ENCODE measurements at regions not wholly inside any gene's neighbourhood (a gene's known extent, or its start where the extent isn't known, plus 50 kb on each side); places are given as distances from the start of the nearest gene placed in this dataset.

- no peak for TF ChIP-seq POLR2AphosphoS2 (IDR thresholded peaks at IDR 0.05; ENCODE audit: low read depth, low read length)
- TF ChIP-seq EZH2 (IDR thresholded peaks at IDR 0.05; ENCODE audit: borderline replicate concordance, control insufficient read depth, low read depth, low read length), result no peak
- no peak for TF ChIP-seq IKZF1 (conservative IDR thresholded peaks at IDR 0.05)
- TF ChIP-seq HDAC6 (IDR thresholded peaks at IDR 0.05; ENCODE audit: unreplicated experiment), result no peak
- no peak for TF ChIP-seq BRCA1 (IDR thresholded peaks at IDR 0.05; ENCODE audit: low read depth, low read length)
- TF ChIP-seq POU2F2 (IDR thresholded peaks at IDR 0.05; ENCODE audit: borderline replicate concordance, low read depth, low read length), result no peak
These were observed 175.8 kb upstream of the TCF4 start (continued) for GRCh38 chr18:55763805-55764204.

- no peaks in the 10 kb centered on the region for H3K79me2 ChIP-seq (ENCODE audit: control insufficient read depth, insufficient read depth, low read length)
- ChIA-PET RAD21 (ENCODE audit: unreplicated experiment) (no interaction called here), CTCF (no interaction called here), POLR2A (no interaction called here), SMC1A (ENCODE audit: uncharacterized antibody, unreplicated experiment) (interaction anchor here (1.0 kb wide), 1 partner anchor 63 kb away, joined by 3 read pairs; no protein-coding TSS in a partner anchor)
- H3K27ac ChIP-seq (ENCODE audit: control insufficient read depth, insufficient read depth), result no peak overlapping the region
- H3K4me1 ChIP-seq (ENCODE audit: control insufficient read depth, insufficient read depth, low read length), result no peaks in the 10 kb centered on the region
- no peak for FAIRE-seq
- H3K4me3 ChIP-seq, result no peak overlapping the region
- TF ChIP-seq FOXM1 (IDR thresholded peaks at IDR 0.05; ENCODE audit: low read depth, low read length) (no peak), MYC (IDR thresholded peaks at IDR 0.05; ENCODE audit: insufficient read depth, insufficient read length, insufficient replicate concordance, low read length, severe bottlenecking) (no peak), MEF2B (IDR thresholded peaks at IDR 0.05; ENCODE audit: partially characterized antibody, poor library complexity, severe bottlenecking) (no peak), SMAD1 (IDR thresholded peaks at IDR 0.05; ENCODE audit: low read depth, partially characterized antibody) (no peak), ZZZ3 (IDR thresholded peaks at IDR 0.05; ENCODE audit: control insufficient read depth, insufficient read length, low read depth) (no peak), NR2F1 (conservative IDR thresholded peaks at IDR 0.05) (no peak)
- H3K27me3 ChIP-seq (replicated peaks in 1 of 2; ENCODE audit: control insufficient read depth in 2 of 2, insufficient read depth in 2 of 2, low read length in 1 of 2), result no peaks in the 10 kb centered on the region
- 0% methylated on average over 2 of the region's 2 CpGs for WGBS (ENCODE audit: insufficient coverage, insufficient replicate concordance, low lambda C conversion rate, missing lambda C conversion rate)
- H2AFZ ChIP-seq (ENCODE audit: control insufficient read depth, low read depth, low read length), result no peak overlapping the region
- no peak for ATAC-seq
- H3K9me3 ChIP-seq (replicated peaks; ENCODE audit: control insufficient read depth, insufficient read depth, low read length), result no peaks in the 10 kb centered on the region
- DNase-seq (ENCODE audit: low read depth, low spot score), result no peak
- H3K9ac ChIP-seq (ENCODE audit: control insufficient read depth, insufficient read depth, low read length), result no peak overlapping the region
- H3K36me3 ChIP-seq (ENCODE audit: control insufficient read depth in 2 of 2, insufficient read depth in 2 of 2, low read length in 1 of 2), result no peaks in the 10 kb centered on the region
- H3K4me2 ChIP-seq (ENCODE audit: control insufficient read depth, insufficient read depth), result no peak overlapping the region
- in situ Hi-C loops (cut with MboI), result no loop called here
- intact Hi-C loops (cut with micrococcal nuclease; ENCODE audit: unreplicated experiment), result no loop called here
- no TSS peak for BruUV-seq (replicated peaks)
- H4K20me1 ChIP-seq (ENCODE audit: control insufficient read depth, insufficient read depth), result no peaks in the 10 kb centered on the region
These were observed 175.3 kb upstream of the TCF4 start for GRCh38 chr18:55763298-55763697.
